Hepatic stellate cell (primary cell): ENCODE measurements at regions not wholly inside any gene's neighbourhood (a gene's known extent, or its start where the extent isn't known, plus 50 kb on each side); places are given as distances from the start of the nearest gene placed in this dataset.
"Not testable (repeated sequence)": the region's sequence is repeated elsewhere in the genome, so short reads cannot be mapped to it uniquely, and the experiment has no call there.

Experiments
- DNase-seq: peaks from one replicate; pipeline ENCODE4 v3.0.0; 2011; ENCODE audit warnings: low spot score

DNA sequence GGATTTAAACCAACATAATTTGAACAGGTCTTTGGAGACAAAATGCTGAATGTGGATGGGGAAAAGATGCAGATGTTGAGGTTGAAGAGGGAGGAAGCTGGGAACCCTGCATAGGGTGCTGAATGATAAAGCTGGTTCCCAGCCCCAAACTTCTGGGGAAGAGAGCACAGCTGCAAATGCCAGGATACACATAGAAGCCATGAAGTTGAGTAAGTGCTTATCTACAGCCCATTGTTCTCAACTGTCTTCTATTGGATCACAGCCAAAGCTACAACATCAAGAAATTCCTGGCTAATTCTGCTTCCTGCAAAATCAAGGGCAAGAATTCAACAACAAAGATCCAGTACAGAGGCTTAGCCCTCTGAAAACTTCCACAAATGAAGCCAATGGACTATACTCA is 779.8 kb downstream of the PRIM2 start:
- DNase-seq = not testable (repeated sequence)

DNA sequence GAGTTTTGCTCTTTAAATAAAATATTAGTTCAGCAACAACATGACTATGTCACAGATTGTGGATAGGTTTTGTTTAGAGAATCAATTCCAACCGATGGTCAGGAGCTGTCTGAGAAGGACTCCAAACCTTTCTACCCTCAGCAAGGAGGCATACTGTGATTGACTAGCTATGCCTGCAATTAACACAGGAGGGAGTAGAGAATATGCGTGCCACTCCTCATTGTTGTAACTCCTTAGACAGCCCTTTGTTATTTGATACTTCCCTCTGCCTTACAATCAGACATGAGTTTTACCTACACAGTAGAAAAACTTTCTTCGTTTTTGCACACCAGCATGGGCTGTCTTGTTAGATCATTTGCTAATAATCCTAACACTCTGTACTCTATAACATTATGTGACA is 796.5 kb downstream of the PRIM2 start:
- DNase-seq = no peak

DNA sequence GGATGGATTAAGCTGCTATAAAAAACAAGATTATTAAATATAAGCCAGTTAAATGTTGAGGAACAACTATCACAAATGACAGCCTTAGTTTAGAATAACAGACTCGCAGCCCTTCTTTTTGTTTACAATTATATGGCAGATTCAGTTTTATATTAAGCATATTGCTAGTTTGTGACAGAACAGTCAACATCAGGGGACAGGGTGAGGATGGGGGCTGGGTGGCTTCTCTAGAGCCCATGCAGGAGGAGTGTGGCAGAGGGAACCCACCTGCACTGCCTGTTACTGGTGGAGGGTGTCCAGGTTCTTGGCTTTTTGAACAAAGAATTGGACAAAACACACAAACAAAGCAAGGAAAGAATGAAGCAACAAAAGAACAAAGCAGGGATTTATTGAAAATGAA is 799.7 kb downstream of the PRIM2 start:
- not testable (repeated sequence) for DNase-seq

DNA sequence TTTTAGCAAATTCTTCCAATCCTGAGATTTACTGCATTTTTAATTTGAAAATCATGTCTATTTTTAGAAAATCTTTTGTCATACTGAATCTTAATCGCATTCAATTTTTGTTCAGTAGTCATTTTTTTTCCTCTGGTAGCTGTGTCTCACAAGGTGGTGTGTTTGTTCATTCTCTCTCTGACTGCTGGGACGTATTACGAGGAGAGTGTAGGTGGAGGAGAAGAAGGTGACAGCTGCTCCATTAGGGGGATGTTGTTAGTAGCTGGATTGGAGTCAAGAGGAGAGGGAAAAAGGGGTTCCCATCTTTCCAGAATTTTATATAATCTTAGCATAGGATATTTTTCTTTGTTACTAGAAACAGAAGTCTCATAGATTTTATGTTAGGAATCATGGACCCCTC is 804.2 kb downstream of the PRIM2 start:
- DNase-seq = not testable (repeated sequence)

DNA sequence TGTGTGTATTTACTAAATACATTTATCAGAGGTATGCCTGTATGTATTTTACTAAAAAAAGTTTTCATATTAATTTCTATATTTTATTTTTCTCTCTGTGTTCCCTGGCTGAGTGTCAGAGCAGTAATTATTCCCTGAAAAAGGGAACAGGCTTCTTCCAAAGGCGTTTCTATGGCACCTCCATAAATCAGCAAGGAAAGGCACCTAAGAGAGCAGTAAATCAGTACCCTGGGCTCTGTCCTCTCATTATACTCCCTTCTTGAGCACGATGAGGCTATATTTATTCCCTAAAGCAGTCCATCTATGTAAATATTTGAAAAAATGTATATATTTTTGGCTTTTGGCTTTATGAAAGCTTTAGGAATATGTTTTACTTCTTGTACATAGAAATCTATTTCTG is 806.3 kb downstream of the PRIM2 start:
- not testable (repeated sequence) for DNase-seq

DNA sequence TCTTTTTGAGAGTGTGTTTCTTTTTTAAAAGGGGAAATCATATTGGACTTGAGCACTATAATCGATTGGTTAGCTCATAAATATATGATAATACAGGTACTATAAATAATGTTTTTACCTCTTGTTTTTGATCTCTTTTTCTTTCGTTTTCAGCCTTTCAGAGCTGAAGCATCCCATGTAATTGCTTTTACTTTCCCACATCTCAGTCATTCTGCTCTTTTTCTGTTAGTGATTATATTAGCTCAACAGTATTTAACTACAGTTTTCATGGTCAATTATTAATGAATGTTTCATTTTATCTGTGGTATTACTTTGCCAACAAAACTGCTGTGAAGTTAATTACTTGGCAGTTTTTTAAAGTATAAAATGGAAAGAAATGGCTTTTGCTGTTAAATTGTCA is 811.1 kb downstream of the PRIM2 start:
- DNase-seq = not testable (repeated sequence)

DNA sequence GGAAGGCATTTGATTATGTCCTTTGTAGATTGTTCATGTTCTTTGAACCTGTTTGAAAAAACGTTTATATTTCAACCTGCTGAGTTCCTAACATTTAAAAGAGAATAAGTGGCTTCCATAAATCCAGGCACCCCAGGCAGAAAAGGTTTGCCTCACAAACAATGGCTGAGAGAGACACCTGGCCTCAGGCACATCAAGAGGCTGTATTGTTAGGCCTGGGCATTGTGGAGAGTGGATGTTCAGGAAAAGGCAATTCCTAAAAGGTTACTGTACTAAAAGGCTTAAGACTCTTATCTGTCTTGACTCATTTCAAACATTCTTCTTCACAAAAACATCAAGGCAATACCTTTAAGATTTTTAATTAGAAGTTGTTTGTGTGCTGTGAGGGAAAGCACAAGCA is 811.7 kb downstream of the PRIM2 start:
- not testable (repeated sequence) for DNase-seq

DNA sequence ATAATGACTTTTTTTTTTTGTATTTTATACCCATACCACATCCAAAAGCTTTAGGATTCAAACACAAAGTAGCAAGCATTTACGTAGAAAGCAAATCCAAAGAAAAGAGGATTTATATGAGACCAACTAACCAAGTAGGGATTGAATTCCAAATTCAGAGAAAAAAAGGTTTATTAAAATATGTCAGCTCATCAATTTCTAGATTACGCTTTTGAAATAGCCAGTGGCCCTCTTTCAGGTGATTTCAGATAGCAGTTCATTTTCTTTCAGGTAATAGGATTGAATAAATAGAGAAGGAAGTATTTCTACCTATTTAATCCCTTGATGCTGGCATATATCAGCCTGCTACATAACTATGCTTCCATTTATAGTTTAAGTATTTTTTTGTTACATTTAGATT is 822.3 kb downstream of the PRIM2 start:
- not testable (repeated sequence) for DNase-seq

DNA sequence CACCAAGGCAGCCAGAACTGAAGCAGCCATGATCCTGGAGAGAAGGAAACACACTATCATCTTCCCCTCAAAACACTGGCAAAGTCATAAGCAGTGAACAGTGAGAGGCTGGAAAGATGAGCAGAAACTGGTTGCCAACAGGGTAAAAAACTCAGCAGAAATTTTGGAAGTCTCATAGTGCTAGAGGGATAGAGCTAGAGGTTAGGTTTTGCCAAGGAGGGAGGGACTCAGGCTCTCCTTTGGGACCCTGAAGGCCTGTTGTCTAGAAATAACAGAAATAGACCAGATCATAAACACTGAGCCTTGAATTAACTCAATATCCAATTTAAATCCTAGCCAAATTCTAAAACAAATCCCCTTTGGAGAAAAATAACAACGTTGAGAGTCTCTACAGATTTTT is 853.6 kb downstream of the PRIM2 start:
- not testable (repeated sequence) for DNase-seq

DNA sequence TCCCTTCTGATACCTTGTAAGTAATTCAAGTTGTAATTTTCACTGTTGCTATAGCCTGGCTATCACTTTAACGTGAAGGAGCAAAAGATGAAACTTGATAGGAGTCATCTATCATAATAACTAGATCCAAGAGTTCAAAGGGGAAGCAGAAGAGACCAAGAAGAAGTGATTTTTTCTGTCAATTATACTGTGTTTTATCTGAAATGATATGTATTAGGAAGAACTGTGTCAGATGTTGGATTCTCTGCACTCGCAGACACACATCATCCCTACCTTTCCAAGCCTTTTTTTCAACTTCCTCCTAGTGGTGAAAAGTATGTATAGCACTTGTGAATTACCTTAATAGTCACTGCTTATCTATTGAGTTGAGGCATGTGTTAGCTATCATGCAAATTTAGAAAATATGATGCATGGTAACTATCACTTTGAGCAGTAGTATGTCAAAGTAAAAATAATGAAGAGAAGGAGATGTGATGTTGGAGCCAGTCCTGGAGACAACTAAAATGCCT is 864.2 kb downstream of the PRIM2 start:
- not testable (repeated sequence) for DNase-seq

DNA sequence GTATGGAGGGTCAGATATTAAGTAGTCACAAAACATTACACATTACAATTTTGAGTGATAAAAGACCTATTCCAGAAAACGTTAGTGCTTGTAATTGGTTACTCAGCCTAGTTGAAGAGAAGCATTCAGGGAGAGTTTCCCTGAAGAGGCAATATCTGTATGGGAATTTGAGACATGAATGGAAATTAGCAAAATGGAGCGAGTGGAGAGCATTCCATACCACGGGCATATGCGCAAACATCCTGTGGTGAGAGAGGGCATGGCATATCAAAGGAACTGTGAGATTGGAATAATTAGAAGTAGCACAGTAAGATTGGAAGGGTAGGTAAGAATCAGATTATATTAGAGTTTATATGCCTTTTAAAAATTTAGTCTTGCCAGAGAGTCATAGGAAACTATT is 867.9 kb downstream of the PRIM2 start:
- DNase-seq = not testable (repeated sequence)

DNA sequence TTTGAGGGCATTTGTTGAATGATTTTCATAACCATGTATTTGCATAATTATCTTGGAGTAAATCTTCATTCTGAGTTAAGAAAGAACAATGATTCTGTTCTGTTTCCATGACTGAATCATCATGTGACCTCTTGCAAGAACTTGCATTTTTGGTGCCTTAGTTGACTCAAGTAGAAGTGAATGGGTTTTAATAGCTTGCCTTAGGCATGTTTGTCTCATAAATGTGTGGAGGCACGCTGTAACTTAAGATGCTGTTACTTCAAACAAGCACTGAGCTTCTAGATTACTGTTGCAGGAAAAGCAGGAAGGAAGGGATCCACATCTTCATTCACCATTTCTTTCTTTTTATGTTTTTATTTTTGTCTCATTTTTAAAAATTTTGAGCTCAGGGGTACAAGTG is 875.8 kb downstream of the PRIM2 start:
- DNase-seq = not testable (repeated sequence)

DNA sequence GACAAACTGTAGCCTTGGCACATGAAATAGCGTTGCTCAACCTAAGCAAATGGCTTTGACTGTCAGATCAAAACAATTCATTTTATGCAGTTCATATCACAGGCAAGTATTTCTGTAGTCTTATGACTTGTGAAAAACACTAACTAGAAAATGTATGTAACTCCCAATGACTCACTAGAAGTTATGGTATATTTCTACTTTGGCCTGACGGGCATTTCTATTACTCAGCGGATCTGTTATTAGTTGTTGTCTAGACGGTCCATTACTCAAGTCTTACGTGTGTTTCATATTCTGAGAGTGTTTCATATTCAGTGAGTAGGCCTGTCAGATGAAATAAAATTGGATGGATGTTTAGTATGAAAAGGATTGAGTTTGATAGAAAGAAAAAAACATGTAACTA is 880.9 kb downstream of the PRIM2 start:
- no peak for DNase-seq

DNA sequence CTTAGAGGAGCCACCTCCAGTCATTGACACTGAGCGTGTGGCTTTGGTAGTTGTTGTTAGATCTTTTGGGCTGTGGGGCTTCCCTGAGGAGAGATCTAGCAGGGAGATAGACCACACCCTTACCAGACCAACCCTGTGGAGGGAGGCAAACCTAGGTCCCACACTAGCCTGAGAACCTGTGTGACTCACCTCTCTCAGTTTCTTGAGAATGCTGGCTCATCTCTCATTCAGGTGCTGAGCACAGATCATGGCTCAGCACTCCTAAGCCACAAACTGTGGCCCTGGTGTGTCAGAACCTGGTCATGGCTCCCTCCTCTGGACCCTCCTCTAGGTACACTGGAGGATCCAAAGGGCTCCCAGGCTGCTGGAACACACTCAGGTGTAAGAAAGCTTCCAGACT is 919.7 kb downstream of the PRIM2 start:
- not testable (repeated sequence) for DNase-seq

DNA sequence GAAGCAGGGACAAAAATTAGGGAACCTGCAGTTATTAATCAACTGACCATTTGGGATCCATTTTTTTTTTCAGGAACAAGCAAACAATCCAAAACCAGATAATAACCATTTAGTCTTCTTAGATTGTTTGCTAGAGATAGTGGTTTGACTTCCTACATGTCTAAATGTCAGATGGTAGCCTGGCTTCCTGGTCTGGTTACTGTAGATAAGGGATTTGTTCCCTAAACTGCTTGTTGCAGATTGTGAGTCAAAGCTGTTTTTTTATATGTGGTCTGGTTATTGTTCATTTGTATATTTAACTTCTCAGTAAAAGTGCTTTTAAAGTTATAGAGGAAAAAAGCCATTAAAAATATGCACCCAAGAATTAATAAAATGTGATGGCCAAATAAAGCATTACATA is 921.0 kb downstream of the PRIM2 start:
- not testable (repeated sequence) for DNase-seq

DNA sequence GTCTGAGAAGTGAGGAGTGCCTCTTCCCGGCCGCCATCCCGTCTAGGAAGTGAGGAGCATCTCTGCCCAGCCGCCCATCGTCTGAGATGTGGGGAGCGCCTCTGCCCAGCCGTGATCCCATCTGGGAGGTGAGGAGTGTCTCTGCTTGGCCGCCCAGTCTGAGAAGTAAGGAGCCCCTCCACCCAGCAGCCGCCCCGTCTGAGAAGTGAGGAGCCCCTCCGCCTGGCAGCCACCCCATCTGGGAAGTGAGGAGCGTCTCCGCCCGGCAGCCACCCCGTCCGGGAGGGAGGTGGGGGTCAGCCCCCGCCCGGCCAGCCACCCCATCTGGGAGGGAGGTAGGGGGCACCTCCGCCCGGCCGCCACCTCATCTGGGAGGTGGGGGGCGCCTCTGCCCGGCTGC is 940.2 kb downstream of the PRIM2 start:
- DNase-seq = not testable (repeated sequence)

DNA sequence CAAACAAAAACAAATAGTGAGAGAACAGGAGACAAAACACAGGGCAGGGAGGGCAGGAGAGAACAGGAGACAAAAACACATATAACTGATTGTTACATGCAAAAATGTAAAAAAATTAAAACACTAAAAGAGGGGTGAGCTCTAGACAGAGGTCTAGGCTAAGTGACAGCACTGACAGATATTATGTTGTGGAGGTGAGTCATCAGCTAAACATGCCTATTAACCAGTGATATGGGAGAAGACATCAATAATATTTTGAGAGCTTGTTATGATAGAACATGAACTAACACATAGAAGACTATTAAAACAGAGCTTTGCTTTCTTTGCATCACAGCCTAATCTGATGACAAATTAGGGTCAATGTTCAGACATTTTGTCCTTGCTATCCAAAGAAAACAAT is 972.7 kb downstream of the PRIM2 start:
- DNase-seq = no peak

DNA sequence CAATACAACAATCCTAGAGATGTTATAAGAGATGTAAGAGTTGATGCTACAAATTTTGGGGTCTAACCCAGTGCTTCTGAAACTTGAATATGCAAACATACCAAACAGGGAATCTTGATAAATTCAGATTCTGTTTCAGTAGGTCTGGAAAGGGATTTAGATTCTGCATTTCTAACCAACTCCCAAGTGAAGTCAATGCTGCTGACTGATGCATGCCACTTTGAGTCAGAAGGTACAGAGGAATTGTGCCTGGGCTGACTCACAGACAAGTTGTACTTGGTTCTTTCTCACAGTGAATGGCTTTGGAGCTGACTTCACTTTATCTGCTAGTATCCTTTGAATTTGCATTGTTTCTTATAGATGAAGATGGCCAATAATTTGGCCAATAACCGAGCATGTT is 973.9 kb downstream of the PRIM2 start:
- not testable (repeated sequence) for DNase-seq

DNA sequence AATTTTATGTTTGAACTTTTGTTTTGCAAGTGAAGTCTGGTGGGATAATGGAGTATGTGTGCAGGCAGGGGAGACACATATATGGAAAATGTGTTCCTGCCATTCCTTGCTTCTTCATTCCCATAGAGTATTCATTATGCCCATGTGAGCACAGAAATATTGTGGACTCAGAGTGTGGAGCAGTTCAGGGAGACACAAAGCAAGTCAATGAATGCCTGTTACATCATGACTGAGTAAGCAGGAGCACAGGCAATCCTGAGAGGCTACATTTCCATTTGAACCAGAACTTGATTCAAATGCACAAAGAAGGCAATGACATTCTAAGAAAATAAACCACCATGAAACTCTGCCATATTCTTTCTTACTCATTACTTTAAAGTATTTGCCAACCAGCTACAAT is 990.5 kb downstream of the PRIM2 start:
- DNase-seq = not testable (repeated sequence)

DNA sequence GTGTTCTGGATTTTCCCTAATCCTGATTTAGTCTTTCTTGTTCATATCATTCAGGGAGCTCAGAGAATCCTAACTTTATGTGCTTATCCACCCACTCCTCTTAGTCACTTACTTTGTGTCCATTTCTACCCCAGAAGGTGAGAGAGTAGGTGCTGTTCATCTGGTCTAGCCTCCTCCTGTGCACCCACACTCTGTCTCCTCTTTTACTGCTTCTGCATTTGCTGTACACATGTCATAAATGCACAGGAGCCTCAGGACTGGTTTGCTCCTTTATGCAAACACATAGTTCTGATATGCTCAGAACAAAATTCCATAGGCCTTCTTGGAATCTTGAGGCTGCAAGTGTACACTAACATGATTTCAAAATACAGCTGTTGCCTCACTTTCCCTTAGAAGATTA is 1014.7 kb downstream of the PRIM2 start:
- DNase-seq = not testable (repeated sequence)

DNA sequence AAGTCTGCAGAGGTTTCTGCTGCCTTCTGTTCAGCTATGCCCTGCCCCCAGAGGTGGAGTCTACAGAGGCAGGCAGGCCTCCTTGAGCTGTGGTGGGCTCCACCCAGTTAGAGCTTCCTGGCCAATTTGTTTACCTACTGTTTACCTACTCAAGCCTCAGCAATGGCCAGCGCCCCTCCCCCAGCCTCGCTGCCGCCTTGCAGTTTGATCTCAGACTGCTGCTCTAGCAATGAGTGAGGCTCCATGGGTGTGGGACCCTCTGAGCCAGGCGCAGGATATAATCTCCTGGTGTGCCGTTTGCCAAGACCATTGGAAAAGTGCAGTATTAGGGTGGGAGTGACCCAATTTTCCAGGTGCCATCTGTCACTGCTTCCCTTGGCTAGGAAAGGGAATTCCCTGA is 1024.9 kb downstream of the PRIM2 start:
- not testable (repeated sequence) for DNase-seq

DNA sequence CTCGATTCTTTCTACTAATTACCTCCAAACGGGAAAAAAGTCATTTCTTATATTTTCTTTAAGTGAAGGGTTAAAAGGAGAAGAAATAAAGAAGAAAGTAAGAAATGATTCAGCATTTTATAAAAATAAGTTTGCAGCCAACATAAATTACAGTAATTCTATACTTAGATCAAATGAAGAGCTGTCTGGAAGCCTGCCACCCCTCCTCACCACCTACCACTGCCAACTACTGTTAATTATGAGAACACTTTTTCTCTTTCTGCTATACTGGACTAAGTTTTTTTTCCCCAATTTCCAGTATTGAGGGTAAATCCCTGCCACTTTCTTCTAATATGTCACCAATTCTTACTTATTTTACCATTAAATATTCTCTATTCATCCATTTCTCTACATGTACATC is 1030.1 kb downstream of the PRIM2 start:
- DNase-seq = not testable (repeated sequence)

DNA sequence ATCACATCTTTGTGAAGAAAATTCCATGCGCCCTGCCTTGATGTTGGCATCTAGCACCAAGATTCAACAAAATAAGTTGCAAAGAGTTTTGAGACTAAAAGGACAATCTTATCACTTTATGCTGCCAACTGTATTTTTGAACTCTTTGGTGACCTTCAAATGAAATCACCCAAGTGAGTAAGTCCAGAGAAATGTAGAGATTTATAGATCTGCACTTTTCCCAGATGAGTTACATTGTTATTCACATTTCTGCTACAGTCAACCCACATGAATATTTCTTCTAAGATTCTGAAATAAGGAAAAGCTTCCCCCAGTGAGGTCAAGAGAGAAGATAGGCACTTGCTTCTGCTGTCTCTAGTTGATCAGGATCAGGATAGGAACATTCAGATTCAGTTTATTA is 1034.2 kb downstream of the PRIM2 start:
- DNase-seq = not testable (repeated sequence)

DNA sequence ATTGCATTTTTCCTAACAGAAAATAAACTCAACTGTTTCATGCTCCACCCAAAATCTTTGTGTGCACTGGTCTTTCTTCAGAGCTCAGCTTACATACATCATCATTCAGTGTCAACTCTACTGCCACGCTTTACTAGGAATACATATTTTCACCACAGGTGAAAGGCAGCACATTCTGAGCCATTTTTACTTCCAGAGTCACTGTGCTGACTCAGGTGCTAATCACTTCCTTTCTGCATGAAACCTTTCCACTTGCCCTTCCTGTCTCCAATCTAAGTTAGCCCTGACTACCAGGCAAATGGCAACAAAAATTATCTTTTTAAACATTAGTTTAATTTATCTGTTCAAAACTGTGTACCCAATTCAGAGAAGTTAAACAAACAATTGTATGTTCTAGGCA is 1041.0 kb downstream of the PRIM2 start:
- not testable (repeated sequence) for DNase-seq

DNA sequence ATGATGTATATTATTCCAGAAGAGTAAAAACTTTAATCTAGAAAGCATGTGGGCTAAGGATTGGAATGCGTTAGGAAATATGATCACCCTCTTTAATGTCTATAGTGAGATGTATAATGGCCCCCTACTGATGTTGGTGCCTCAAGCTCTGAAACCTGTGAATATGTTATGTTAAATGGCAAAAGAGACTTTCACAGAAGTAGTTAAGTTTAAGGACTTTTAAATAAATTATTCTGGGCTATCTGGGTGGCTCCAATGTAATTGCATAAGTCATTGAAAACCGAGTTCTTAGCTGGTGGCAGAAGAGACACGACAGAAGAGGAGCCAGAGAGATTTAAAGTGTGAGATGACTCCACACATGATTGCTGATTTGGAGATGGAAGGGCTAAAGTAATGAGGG is 1048.4 kb downstream of the PRIM2 start:
- DNase-seq = not testable (repeated sequence)
